GM23338 (cell line): ENCODE measurements at regions not wholly inside any gene's neighbourhood (a gene's known extent, or its start where the extent isn't known, plus 50 kb on each side); places are given as distances from the start of the nearest gene placed in this dataset.

Experiments used
- ATAC-seq: fragments of 200-7000 bp; cut with Tn5 transposase; 3 replicates; pipeline ENCODE4 v1.9.1; 2020
- DNase-seq: peaks from one replicate; pipeline ENCODE4 v3.0.0-alpha.2; 2015; ENCODE audit warnings: low spot score
- H2AFZ ChIP-seq: fragments of 200-600 bp; sonication (generic); 2 replicates; pipeline ENCODE4 v1.8.0; 2016; ENCODE audit warnings: antibody characterized with exemption, mild to moderate bottlenecking, moderate library complexity
- H3F3A ChIP-seq: fragments of 200-600 bp; sonication (generic); replicated peaks from 2 replicates; pipeline ENCODE4 v1.8.0; 2017; ENCODE audit warnings: antibody characterized with exemption, mixed run types, low read depth
- H3K27ac ChIP-seq: fragments of 200-600 bp; sonication (generic); 2 replicates; pipeline ENCODE4 v1.6.1; 2016; ENCODE audit warnings: low read depth
- H3K27me3 ChIP-seq: fragments of 200-600 bp; sonication (generic); 2 replicates; pipeline ENCODE4 v1.8.0; 2016; ENCODE audit warnings: mild to moderate bottlenecking, mixed run types, moderate library complexity; ENCODE audit not compliant: insufficient read depth
- H3K36me3 ChIP-seq: fragments of 200-600 bp; sonication (generic); 2 replicates; pipeline ENCODE4 v1.8.0; 2016; ENCODE audit warnings: mild to moderate bottlenecking; ENCODE audit not compliant: insufficient read depth
- H3K4me1 ChIP-seq: fragments of 200-600 bp; sonication (generic); 2 replicates; pipeline ENCODE4 v1.8.0; 2016; ENCODE audit warnings: mild to moderate bottlenecking, moderate library complexity; ENCODE audit not compliant: insufficient read depth
- H3K4me2 ChIP-seq: fragments of 200-600 bp; sonication (generic); 2 replicates; pipeline ENCODE4 v1.7.1; 2017; ENCODE audit warnings: mixed run types
- H3K4me3 ChIP-seq: fragments of 200-600 bp; sonication (generic); 2 replicates; pipeline ENCODE4 v1.6.1; 2016; ENCODE audit warnings: mixed run types
- H3K79me2 ChIP-seq: fragments of 200-600 bp; sonication (generic); replicated peaks from 2 replicates; pipeline ENCODE4 v1.8.0; 2017; ENCODE audit warnings: mild to moderate bottlenecking; ENCODE audit not compliant: insufficient read depth
- H3K9me2 ChIP-seq: fragments of 200-600 bp; sonication (generic); 2 replicates; pipeline ENCODE4 v1.8.0; 2017; ENCODE audit not compliant: insufficient read depth
- H4K20me1 ChIP-seq: fragments of 200-600 bp; sonication (generic); replicated peaks from 2 replicates; pipeline ENCODE4 v1.8.0; 2017; ENCODE audit warnings: mild to moderate bottlenecking; ENCODE audit not compliant: insufficient read depth
- H3K27ac Mint-ChIP-seq: 2 replicates; pipeline ENCODE4 v1.8.0; 2020; ENCODE audit warnings: inconsistent platforms, mild to moderate bottlenecking, moderate library complexity, mixed read lengths
- H3K27me3 Mint-ChIP-seq: 3 replicates; pipeline ENCODE4 v1.8.0; 2022; ENCODE audit warnings: low read depth, mild to moderate bottlenecking, moderate library complexity, mixed read lengths, inconsistent platforms; ENCODE audit not compliant: insufficient read depth, poor library complexity
- H3K36me3 Mint-ChIP-seq: 3 replicates; pipeline ENCODE4 v1.8.0; 2021; ENCODE audit warnings: low read depth, mild to moderate bottlenecking, inconsistent platforms, moderate library complexity, mixed read lengths
- H3K4me1 Mint-ChIP-seq: 3 replicates; pipeline ENCODE4 v1.8.0; 2020; ENCODE audit warnings: mild to moderate bottlenecking, inconsistent platforms, mixed read lengths
- H3K4me3 Mint-ChIP-seq: 3 replicates; pipeline ENCODE4 v1.8.0; 2021; ENCODE audit warnings: moderate library complexity, mild to moderate bottlenecking, inconsistent platforms, mixed read lengths
- H3K9me3 Mint-ChIP-seq: 3 replicates; pipeline ENCODE4 v1.8.0; 2020; ENCODE audit warnings: moderate library complexity, mild to moderate bottlenecking, inconsistent platforms, mixed read lengths
- CREB1 ChIP-seq: fragments of 250-450 bp; sonication (Bioruptor Pico); IDR thresholded peaks from 2 replicates; pipeline ENCODE4 v1.5.0; 2020; ENCODE audit warnings: low read depth, mild to moderate bottlenecking, moderate library complexity
- CTCF ChIP-seq, 2 experiments: fragments of 200-600 bp in 1 of 2; sonication (generic) in 1 of 2; conservative IDR thresholded peaks; 2 replicates each; pipeline versions ENCODE4 v1.5.1 to v1.6.1; 2016 to 2017; ENCODE audit warnings: antibody characterized with exemption in 2 of 2, low read depth in 2 of 2, mild to moderate bottlenecking in 2 of 2, moderate library complexity in 1 of 2
- ETS1 ChIP-seq: IDR thresholded peaks from 2 replicates; pipeline ENCODE4 v1.6.1; 2016; ENCODE audit warnings: antibody characterized with exemption
- EZH2 ChIP-seq: fragments of 200-600 bp; sonication (generic); IDR thresholded peaks from one replicate; pipeline ENCODE4 v1.8.0; 2017; ENCODE audit warnings: antibody characterized with exemption, mild to moderate bottlenecking, low read depth; ENCODE audit not compliant: unreplicated experiment
- EZH2phosphoT487 ChIP-seq: fragments of 200-600 bp; sonication (generic); IDR thresholded peaks from one replicate; pipeline ENCODE4 v1.8.1; 2018; ENCODE audit warnings: antibody characterized with exemption; ENCODE audit not compliant: unreplicated experiment
- JUNB ChIP-seq: IDR thresholded peaks from one replicate; pipeline ENCODE4 v1.6.1; 2016; ENCODE audit warnings: antibody characterized with exemption; ENCODE audit not compliant: unreplicated experiment
- NANOG ChIP-seq: IDR thresholded peaks from 2 replicates; pipeline ENCODE4 v1.6.1; 2016; ENCODE audit warnings: antibody characterized with exemption, borderline replicate concordance
- POLR2AphosphoS5 ChIP-seq: IDR thresholded peaks from 2 replicates; pipeline ENCODE4 v1.6.1; 2016; ENCODE audit warnings: antibody characterized with exemption, low read depth
- STAT1 ChIP-seq: IDR thresholded peaks from one replicate; pipeline ENCODE4 v1.6.1; 2016; ENCODE audit warnings: antibody characterized with exemption; ENCODE audit not compliant: unreplicated experiment
- ZNF114 ChIP-seq: fragments of 250-450 bp; sonication (Bioruptor Pico); IDR thresholded peaks from 2 replicates; pipeline ENCODE4 v1.5.0; 2020; ENCODE audit warnings: mild to moderate bottlenecking, moderate library complexity
- ZNF331 ChIP-seq: fragments of 250-450 bp; sonication (Bioruptor Pico); IDR thresholded peaks from 2 replicates; pipeline ENCODE4 v1.5.0; 2020; ENCODE audit warnings: low read depth, mild to moderate bottlenecking, moderate library complexity
- TF ChIP-seq, protein P1 (sequence below): fragments of 250-450 bp; sonication (Bioruptor Pico); IDR thresholded peaks from 2 replicates; pipeline ENCODE4 v1.5.0; 2020; ENCODE audit warnings: mild to moderate bottlenecking, moderate library complexity
- TF ChIP-seq, protein P2 (sequence below): IDR thresholded peaks from one replicate; pipeline ENCODE4 v1.6.1; 2018; ENCODE audit warnings: antibody characterized with exemption; ENCODE audit not compliant: unreplicated experiment

DNA sequence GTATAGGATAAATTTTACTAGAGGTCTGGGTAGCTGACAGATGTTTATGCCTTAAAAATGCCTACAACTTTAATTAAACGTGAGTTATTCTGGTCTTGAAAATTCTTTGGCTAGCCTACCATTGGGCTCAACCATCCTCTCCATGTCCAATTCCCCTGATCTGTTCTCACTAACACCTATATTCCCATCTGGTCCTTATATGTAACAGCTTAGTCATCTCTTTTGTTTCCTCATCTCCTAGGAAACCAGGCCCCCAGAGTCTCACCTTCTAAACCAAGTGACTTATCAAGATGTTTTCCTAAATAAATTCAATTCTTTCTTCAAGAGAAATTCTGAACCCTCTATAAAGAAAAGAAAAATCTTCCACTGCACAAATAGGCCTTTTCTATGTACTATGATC lies 148.5 kb downstream of the TTC32 start:
- Histone ChIP-seq H3K36me3 (no peaks in the 10 kb centered on the region), H3K27me3 (no peaks in the 10 kb centered on the region), H3K4me1 (no peaks in the 10 kb centered on the region), H4K20me1 (no peaks in the 10 kb centered on the region), H3K4me3 (no peak overlapping the region), H3K9me2 (no peaks in the 10 kb centered on the region), H3K4me2 (no peak overlapping the region), H3F3A (no peaks in the 10 kb centered on the region), H3K27ac (no peak overlapping the region), H3K79me2 (no peaks in the 10 kb centered on the region), H2AFZ (no peak overlapping the region)
- Mint-ChIP-seq H3K27ac (no peak overlapping the region), H3K4me1 (no peaks in the 10 kb centered on the region), H3K4me3 (no peak overlapping the region), H3K9me3 (no peaks in the 10 kb centered on the region), H3K27me3 (peaks cover 1% of the 10 kb centered on the region), H3K36me3 (no peaks in the 10 kb centered on the region)
- ATAC-seq (no peak), DNase-seq (no peak)
- no peak for TF ChIP-seq ETS1
- TF ChIP-seq EZH2: no peak
- TF ChIP-seq STAT1: no peak
- TF ChIP-seq, protein P1, sequence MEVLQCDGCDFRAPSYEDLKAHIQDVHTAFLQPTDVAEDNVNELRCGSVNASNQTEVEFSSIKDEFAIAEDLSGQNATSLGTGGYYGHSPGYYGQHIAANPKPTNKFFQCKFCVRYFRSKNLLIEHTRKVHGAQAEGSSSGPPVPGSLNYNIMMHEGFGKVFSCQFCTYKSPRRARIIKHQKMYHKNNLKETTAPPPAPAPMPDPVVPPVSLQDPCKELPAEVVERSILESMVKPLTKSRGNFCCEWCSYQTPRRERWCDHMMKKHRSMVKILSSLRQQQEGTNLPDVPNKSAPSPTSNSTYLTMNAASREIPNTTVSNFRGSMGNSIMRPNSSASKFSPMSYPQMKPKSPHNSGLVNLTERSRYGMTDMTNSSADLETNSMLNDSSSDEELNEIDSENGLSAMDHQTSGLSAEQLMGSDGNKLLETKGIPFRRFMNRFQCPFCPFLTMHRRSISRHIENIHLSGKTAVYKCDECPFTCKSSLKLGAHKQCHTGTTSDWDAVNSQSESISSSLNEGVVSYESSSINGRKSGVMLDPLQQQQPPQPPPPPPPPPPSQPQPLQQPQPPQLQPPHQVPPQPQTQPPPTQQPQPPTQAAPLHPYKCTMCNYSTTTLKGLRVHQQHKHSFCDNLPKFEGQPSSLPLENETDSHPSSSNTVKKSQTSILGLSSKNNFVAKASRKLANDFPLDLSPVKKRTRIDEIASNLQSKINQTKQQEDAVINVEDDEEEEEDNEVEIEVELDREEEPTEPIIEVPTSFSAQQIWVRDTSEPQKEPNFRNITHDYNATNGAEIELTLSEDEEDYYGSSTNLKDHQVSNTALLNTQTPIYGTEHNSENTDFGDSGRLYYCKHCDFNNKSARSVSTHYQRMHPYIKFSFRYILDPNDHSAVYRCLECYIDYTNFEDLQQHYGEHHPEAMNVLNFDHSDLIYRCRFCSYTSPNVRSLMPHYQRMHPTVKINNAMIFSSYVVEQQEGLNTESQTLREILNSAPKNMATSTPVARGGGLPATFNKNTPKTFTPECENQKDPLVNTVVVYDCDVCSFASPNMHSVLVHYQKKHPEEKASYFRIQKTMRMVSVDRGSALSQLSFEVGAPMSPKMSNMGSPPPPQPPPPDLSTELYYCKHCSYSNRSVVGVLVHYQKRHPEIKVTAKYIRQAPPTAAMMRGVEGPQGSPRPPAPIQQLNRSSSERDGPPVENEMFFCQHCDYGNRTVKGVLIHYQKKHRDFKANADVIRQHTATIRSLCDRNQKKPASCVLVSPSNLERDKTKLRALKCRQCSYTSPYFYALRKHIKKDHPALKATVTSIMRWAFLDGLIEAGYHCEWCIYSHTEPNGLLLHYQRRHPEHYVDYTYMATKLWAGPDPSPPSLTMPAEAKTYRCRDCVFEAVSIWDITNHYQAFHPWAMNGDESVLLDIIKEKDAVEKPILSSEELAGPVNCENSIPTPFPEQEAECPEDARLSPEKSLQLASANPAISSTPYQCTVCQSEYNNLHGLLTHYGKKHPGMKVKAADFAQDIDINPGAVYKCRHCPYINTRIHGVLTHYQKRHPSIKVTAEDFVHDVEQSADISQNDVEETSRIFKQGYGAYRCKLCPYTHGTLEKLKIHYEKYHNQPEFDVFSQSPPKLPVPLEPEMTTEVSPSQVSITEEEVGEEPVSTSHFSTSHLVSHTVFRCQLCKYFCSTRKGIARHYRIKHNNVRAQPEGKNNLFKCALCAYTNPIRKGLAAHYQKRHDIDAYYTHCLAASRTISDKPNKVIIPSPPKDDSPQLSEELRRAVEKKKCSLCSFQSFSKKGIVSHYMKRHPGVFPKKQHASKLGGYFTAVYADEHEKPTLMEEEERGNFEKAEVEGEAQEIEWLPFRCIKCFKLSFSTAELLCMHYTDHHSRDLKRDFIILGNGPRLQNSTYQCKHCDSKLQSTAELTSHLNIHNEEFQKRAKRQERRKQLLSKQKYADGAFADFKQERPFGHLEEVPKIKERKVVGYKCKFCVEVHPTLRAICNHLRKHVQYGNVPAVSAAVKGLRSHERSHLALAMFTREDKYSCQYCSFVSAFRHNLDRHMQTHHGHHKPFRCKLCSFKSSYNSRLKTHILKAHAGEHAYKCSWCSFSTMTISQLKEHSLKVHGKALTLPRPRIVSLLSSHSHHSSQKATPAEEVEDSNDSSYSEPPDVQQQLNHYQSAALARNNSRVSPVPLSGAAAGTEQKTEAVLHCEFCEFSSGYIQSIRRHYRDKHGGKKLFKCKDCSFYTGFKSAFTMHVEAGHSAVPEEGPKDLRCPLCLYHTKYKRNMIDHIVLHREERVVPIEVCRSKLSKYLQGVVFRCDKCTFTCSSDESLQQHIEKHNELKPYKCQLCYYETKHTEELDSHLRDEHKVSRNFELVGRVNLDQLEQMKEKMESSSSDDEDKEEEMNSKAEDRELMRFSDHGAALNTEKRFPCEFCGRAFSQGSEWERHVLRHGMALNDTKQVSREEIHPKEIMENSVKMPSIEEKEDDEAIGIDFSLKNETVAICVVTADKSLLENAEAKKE (CRISPR knock-in tag): no peak
- no peak for TF ChIP-seq ZNF331 (CRISPR knock-in tag)
- TF ChIP-seq, protein P2, sequence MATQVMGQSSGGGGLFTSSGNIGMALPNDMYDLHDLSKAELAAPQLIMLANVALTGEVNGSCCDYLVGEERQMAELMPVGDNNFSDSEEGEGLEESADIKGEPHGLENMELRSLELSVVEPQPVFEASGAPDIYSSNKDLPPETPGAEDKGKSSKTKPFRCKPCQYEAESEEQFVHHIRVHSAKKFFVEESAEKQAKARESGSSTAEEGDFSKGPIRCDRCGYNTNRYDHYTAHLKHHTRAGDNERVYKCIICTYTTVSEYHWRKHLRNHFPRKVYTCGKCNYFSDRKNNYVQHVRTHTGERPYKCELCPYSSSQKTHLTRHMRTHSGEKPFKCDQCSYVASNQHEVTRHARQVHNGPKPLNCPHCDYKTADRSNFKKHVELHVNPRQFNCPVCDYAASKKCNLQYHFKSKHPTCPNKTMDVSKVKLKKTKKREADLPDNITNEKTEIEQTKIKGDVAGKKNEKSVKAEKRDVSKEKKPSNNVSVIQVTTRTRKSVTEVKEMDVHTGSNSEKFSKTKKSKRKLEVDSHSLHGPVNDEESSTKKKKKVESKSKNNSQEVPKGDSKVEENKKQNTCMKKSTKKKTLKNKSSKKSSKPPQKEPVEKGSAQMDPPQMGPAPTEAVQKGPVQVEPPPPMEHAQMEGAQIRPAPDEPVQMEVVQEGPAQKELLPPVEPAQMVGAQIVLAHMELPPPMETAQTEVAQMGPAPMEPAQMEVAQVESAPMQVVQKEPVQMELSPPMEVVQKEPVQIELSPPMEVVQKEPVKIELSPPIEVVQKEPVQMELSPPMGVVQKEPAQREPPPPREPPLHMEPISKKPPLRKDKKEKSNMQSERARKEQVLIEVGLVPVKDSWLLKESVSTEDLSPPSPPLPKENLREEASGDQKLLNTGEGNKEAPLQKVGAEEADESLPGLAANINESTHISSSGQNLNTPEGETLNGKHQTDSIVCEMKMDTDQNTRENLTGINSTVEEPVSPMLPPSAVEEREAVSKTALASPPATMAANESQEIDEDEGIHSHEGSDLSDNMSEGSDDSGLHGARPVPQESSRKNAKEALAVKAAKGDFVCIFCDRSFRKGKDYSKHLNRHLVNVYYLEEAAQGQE: no peak
- no peak for TF ChIP-seq POLR2AphosphoS5
- TF ChIP-seq ZNF114 (CRISPR knock-in tag): no peak
- no peak for TF ChIP-seq CTCF (conservative IDR thresholded peaks at IDR 0.05; ENCODE audit: low read depth in 2 of 2)
- TF ChIP-seq EZH2phosphoT487: no peak
- no peak for TF ChIP-seq JUNB
- TF ChIP-seq CREB1 (CRISPR knock-in tag): no peak
- no peak for TF ChIP-seq NANOG
